K562 (cell line): ENCODE measurements at regions not wholly inside any gene's neighbourhood (a gene's known extent, or its start where the extent isn't known, plus 50 kb on each side); places are given as distances from the start of the nearest gene placed in this dataset.

Source experiments
- ATAC-seq: fragments of 200-7000 bp; cut with Tn5 transposase; 3 replicates; pipeline ENCODE4 v1.9.1; 2020; ENCODE audit warnings: moderate library complexity
- BruUV-seq: library from RNA; stranded (reverse); fragments of 400-500 nt; replicated peaks from 2 replicates; lab custom pipeline; 2021; lab: Mats Ljungman, UMichigan
- CTCF ChIA-PET: fragments of 300-600 bp; formaldehyde crosslinking; extraction: SDS; loops from one replicate; lab custom pipeline; 2021; ENCODE audit warnings: low intra/inter-chr PET ratio; lab: Yijun Ruan, JAX
- POLR2A ChIA-PET: fragments of 300-600, 350-650 bp; sonication (Branson Sonifier 250); formaldehyde crosslinking; extraction: SDS; loops from one replicate; lab custom pipeline; 2021; ENCODE audit warnings: antibody characterized with exemption, inconsistent platforms; lab: Yijun Ruan, JAX
- DNase-seq, 4 experiments: peaks; one replicate each; pipeline versions ENCODE4 v3.0.0 to v3.0.0-alpha.2; 2011 to 2018; ENCODE audit warnings: low spot score in 3 of 4, mixed read lengths in 3 of 4; ENCODE audit errors: extremely low read depth in 1 of 4
- FAIRE-seq: peaks from 2 replicates; lab custom pipeline; 2011; peaks lifted over from hg19 to GRCh38; lab: Jason Lieb, UNC
- H2AFZ ChIP-seq: 2 replicates; pipeline ENCODE4 v1.6.0; 2011; ENCODE audit warnings: low read depth, low read length, control low read depth, inconsistent platforms
- H3K27ac ChIP-seq: fragments of 200-600 bp; 3 replicates; pipeline ENCODE4 v1.8.0; 2011; ENCODE audit warnings: low read depth, mild to moderate bottlenecking, control low read depth, inconsistent platforms, low read length, moderate library complexity, mixed read lengths; ENCODE audit errors: extremely low read depth
- H3K27me3 ChIP-seq, 2 experiments: fragments of 300-600 bp in 1 of 2; 2 replicates in 1 of 2; 3 replicates in 1 of 2; pipeline versions ENCODE4 v1.6.0 to v1.8.0; 2011; ENCODE audit warnings: inconsistent platforms in 2 of 2, low read length in 2 of 2, mild to moderate bottlenecking in 1 of 2, mixed read lengths in 1 of 2, moderate library complexity in 1 of 2; ENCODE audit not compliant: control insufficient read depth in 2 of 2, insufficient read depth in 2 of 2
- H3K36me3 ChIP-seq: fragments of 300-600 bp; 3 replicates; pipeline ENCODE4 v1.8.0; 2011; ENCODE audit warnings: mild to moderate bottlenecking, low read length, inconsistent platforms; ENCODE audit not compliant: control insufficient read depth, insufficient read depth
- H3K4me1 ChIP-seq, 2 experiments: fragments of 200-600 bp in 1 of 2; replicated peaks in 1 of 2; 2 replicates in 1 of 2; 3 replicates in 1 of 2; pipeline versions ENCODE4 v1.5.1 to v1.8.0; 2011; ENCODE audit warnings: inconsistent platforms in 2 of 2, low read length in 2 of 2, mild to moderate bottlenecking in 1 of 2, mixed read lengths in 1 of 2, moderate library complexity in 1 of 2; ENCODE audit not compliant: control insufficient read depth in 2 of 2, insufficient read depth in 2 of 2
- H3K4me2 ChIP-seq: 2 replicates; pipeline ENCODE4 v1.6.1; 2011; ENCODE audit warnings: low read length, control low read depth, inconsistent platforms, mixed read lengths; ENCODE audit not compliant: insufficient read depth
- H3K4me3 ChIP-seq: fragments of 200-600 bp; sonication (generic), shearing (Covaris generic); 2 replicates; pipeline ENCODE4 v1.5.1; 2016; ENCODE audit warnings: control low read depth, inconsistent platforms
- H3K79me2 ChIP-seq: fragments of 200-600 bp; 3 replicates; pipeline ENCODE4 v1.8.0; 2011; ENCODE audit warnings: low read length, inconsistent platforms; ENCODE audit not compliant: control insufficient read depth, insufficient read depth
- H3K9ac ChIP-seq, 2 experiments: 2 replicates each; pipeline versions ENCODE4 v1.6.0 to v1.6.1; 2011; ENCODE audit warnings: low read depth in 2 of 2, low read length in 2 of 2, control low read depth in 1 of 2, inconsistent platforms in 1 of 2, mild to moderate bottlenecking in 1 of 2, mixed read lengths in 1 of 2; ENCODE audit not compliant: insufficient read depth in 1 of 2
- H3K9me1 ChIP-seq: one replicate; pipeline ENCODE4 v1.6.0; 2011; ENCODE audit warnings: inconsistent platforms, mild to moderate bottlenecking, low read length, moderate library complexity; ENCODE audit not compliant: control insufficient read depth, insufficient read depth
- H3K9me3 ChIP-seq: replicated peaks from 2 replicates; pipeline ENCODE4 v1.5.1; 2011; ENCODE audit warnings: low read depth, low read length, inconsistent platforms; ENCODE audit not compliant: control insufficient read depth, insufficient read depth
- H4K20me1 ChIP-seq: replicated peaks from 2 replicates; pipeline ENCODE4 v1.6.1; 2011; ENCODE audit warnings: low read length, inconsistent platforms, mixed read lengths; ENCODE audit not compliant: control insufficient read depth, insufficient read depth
- CEBPB ChIP-seq: fragments of 450-650 bp; IDR thresholded peaks from 2 replicates; pipeline ENCODE4 v1.6.1; 2016; ENCODE audit warnings: missing genetic modification characterization, missing compliant biosample characterization
- CEBPG ChIP-seq, 3 experiments: fragments of 200-800 bp in 1 of 3; sonication (Bioruptor generic) in 1 of 3; sonication (generic) in 1 of 3; formaldehyde crosslinking in 1 of 3; IDR thresholded peaks in 2 of 3; conservative IDR thresholded peaks in 1 of 3; 2 replicates each; pipeline versions ENCODE4 v1.6.1 to v1.8.0; 2016 to 2022; ENCODE audit warnings: missing compliant biosample characterization in 2 of 3, missing genetic modification characterization in 2 of 3, mild to moderate bottlenecking in 1 of 3, missing genetic modification reagents in 1 of 3
- WGBS: fragments of 100-300 bp; shearing (Covaris generic); methylation state at CpG from one replicate; pipeline ENCODE4 v1.1.6; 2016; ENCODE audit warnings: low coverage, mixed read lengths; ENCODE audit not compliant: insufficient coverage; ENCODE audit errors: missing lambda C conversion rate; 5-methylcytosine and 5-hydroxymethylcytosine counted together
- in situ Hi-C: fragments of 300-500 bp; cut with MboI; formaldehyde crosslinking; loops from 4 replicates; pipeline ENCODE4 v1.15.0; 2018; ENCODE audit warnings: inconsistent platforms, mixed read lengths
- intact Hi-C: fragments of 100-400 bp; cut with micrococcal nuclease; formaldehyde crosslinking; loops from 2 replicates; pipeline ENCODE4 v1.14.2; 2022
- TF ChIP-seq, protein P1 (sequence below): sonication (generic); formaldehyde crosslinking; IDR thresholded peaks from 2 replicates; pipeline ENCODE4 v1.8.0; 2022; ENCODE audit warnings: missing genetic modification reagents, mild to moderate bottlenecking, moderate library complexity, borderline replicate concordance
- TF ChIP-seq, protein P2 (sequence below), 2 experiments: fragments of 450-650 bp in 1 of 2; sonication (generic) in 1 of 2; formaldehyde crosslinking in 1 of 2; IDR thresholded peaks in 1 of 2; conservative IDR thresholded peaks in 1 of 2; 2 replicates each; pipeline versions ENCODE4 v1.6.1 to v1.8.1; 2016 to 2023; ENCODE audit warnings: mild to moderate bottlenecking in 2 of 2, moderate library complexity in 2 of 2, inconsistent platforms in 1 of 2, missing genetic modification reagents in 1 of 2
- TF ChIP-seq, protein P3 (sequence below): fragments of 450-650 bp; formaldehyde crosslinking; IDR thresholded peaks from 2 replicates; pipeline ENCODE4 v1.4.0; 2022; ENCODE audit warnings: mild to moderate bottlenecking, moderate library complexity

DNA sequence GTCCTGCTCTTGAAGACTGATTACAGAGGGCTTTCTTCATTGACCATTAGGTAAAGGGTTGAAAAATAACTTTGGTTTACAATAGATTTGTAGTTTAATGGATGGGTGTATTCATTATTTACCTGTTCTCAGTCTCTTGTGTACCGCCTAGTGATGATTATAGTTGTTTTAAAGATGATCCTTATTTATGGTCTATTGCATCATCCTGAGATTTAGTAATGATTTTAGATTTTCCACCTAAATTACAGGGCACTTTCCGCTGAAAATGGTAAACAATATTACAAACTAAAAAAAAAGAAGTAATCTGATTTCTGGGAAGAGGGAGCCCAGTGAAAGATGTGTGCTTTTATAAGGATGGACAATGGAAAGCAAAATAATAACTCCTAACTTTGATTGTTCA is 78.4 kb upstream of the TMEM33 start:
- TF ChIP-seq CEBPB (0 out of 2 replicates have a peak, but pooled peaks have one; percentile 21), CEBPG (CRISPR knock-in tag; IDR thresholded peaks at IDR 0.05) (no peak), CEBPG (tag; conservative IDR thresholded peaks at IDR 0.05 in 1 of 2, IDR thresholded peaks at IDR 0.05 in 1 of 2) (peak; percentile 53 to 81)
- TF ChIP-seq, protein P1, sequence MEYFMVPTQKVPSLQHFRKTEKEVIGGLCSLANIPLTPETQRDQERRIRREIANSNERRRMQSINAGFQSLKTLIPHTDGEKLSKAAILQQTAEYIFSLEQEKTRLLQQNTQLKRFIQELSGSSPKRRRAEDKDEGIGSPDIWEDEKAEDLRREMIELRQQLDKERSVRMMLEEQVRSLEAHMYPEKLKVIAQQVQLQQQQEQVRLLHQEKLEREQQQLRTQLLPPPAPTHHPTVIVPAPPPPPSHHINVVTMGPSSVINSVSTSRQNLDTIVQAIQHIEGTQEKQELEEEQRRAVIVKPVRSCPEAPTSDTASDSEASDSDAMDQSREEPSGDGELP (CRISPR knock-in tag): no peak
- TF ChIP-seq, protein P2, sequence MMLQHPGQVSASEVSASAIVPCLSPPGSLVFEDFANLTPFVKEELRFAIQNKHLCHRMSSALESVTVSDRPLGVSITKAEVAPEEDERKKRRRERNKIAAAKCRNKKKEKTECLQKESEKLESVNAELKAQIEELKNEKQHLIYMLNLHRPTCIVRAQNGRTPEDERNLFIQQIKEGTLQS (IDR thresholded peaks at IDR 0.05): peak; percentile 73
- TF ChIP-seq, protein P2 (CRISPR knock-in tag; conservative IDR thresholded peaks at IDR 0.05): no peak
- TF ChIP-seq, protein P3, sequence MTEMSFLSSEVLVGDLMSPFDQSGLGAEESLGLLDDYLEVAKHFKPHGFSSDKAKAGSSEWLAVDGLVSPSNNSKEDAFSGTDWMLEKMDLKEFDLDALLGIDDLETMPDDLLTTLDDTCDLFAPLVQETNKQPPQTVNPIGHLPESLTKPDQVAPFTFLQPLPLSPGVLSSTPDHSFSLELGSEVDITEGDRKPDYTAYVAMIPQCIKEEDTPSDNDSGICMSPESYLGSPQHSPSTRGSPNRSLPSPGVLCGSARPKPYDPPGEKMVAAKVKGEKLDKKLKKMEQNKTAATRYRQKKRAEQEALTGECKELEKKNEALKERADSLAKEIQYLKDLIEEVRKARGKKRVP (CRISPR knock-in tag): peak; percentile 24; the same call in 1 of the 2 replicates
- FAIRE-seq (no peak), DNase-seq (no peak), ATAC-seq (no peak)
- Histone ChIP-seq H3K79me2 (no peaks in the 10 kb centered on the region), H2AFZ (no peak overlapping the region), H3K9me1 (no peaks in the 10 kb centered on the region), H3K9me3 (no peaks in the 10 kb centered on the region), H3K4me2 (no peak overlapping the region), H3K4me3 (no peak overlapping the region), H4K20me1 (no peaks in the 10 kb centered on the region), H3K27me3 (peaks cover 0 to 5% of the 10 kb centered on the region in 2 experiments; a peak in 3 of 5 replicates), H3K4me1 (no peaks in the 10 kb centered on the region), H3K36me3 (no peaks in the 10 kb centered on the region), H3K27ac (no peak overlapping the region), H3K9ac (no peak overlapping the region)
- in situ Hi-C loops (no loop called here), intact Hi-C loops (no loop called here)
- POLR2A ChIA-PET: no interaction called here
- CTCF ChIA-PET: no interaction called here
- BruUV-seq: no TSS peak
- WGBS: 0% methylated on average over 2 of the region's 2 CpGs
